Karpas-422 (cell line): ENCODE measurements at regions not wholly inside any gene's neighbourhood (a gene's known extent, or its start where the extent isn't known, plus 50 kb on each side); places are given as distances from the start of the nearest gene placed in this dataset.

Source experiments
- DNase-seq: peaks from one replicate; pipeline ENCODE4 v3.0.0-alpha.2; 2015
- H2AFZ ChIP-seq: fragments of 200-600 bp; sonication (generic); 2 replicates; pipeline ENCODE4 v1.6.1; 2014; ENCODE audit warnings: antibody characterized with exemption, low read length, mixed read lengths
- H3K27ac ChIP-seq: fragments of 200-600 bp; sonication (generic); 2 replicates; pipeline ENCODE4 v1.5.1; 2014; ENCODE audit warnings: mild to moderate bottlenecking, low read length, moderate library complexity
- H3K27me3 ChIP-seq: fragments of 200-600 bp; sonication (generic); 2 replicates; pipeline ENCODE4 v1.6.1; 2014; ENCODE audit warnings: low read length, mixed read lengths
- H3K36me3 ChIP-seq: fragments of 200-600 bp; sonication (generic); 2 replicates; pipeline ENCODE4 v1.6.1; 2014; ENCODE audit warnings: low read length, mixed read lengths; ENCODE audit not compliant: insufficient read depth
- H3K4me1 ChIP-seq: fragments of 200-600 bp; sonication (generic); 2 replicates; pipeline ENCODE4 v1.6.1; 2014; ENCODE audit warnings: mild to moderate bottlenecking, low read length, mixed read lengths
- H3K4me2 ChIP-seq: fragments of 200-600 bp; sonication (generic); 2 replicates; pipeline ENCODE4 v1.6.1; 2014; ENCODE audit warnings: low read length, low read depth, mild to moderate bottlenecking; ENCODE audit not compliant: poor library complexity, severe bottlenecking
- H3K4me3 ChIP-seq: fragments of 200-600 bp; sonication (generic); 2 replicates; pipeline ENCODE4 v1.5.1; 2014; ENCODE audit warnings: mild to moderate bottlenecking, antibody characterized with exemption, low read length, mixed read lengths
- H3K79me2 ChIP-seq: fragments of 200-600 bp; sonication (generic); 2 replicates; pipeline ENCODE4 v1.6.1; 2014; ENCODE audit warnings: mild to moderate bottlenecking, low read length, mixed read lengths
- H3K9ac ChIP-seq: fragments of 200-600 bp; sonication (generic); 2 replicates; pipeline ENCODE4 v1.6.0; 2014; ENCODE audit warnings: low read length
- H3K9me2 ChIP-seq: fragments of 200-600 bp; sonication (generic), shearing (Covaris generic); replicated peaks from 2 replicates; pipeline ENCODE4 v1.6.0; 2014; ENCODE audit warnings: mild to moderate bottlenecking, low read length, moderate library complexity; ENCODE audit not compliant: insufficient read depth
- H3K9me3 ChIP-seq: fragments of 300-700, 200-600 bp; sonication (generic); 2 replicates; pipeline ENCODE4 v1.6.1; 2014; ENCODE audit warnings: low read length, mixed read lengths
- H4K20me1 ChIP-seq: fragments of 200-600 bp; sonication (generic); 2 replicates; pipeline ENCODE4 v1.6.1; 2014; ENCODE audit warnings: mild to moderate bottlenecking, antibody characterized with exemption, low read length, low read depth; ENCODE audit not compliant: insufficient read depth

GRCh38 chr2:220335591-220335915 is 708.1 kb downstream of the SLC4A3 start:
- no peak overlapping the region for H3K27ac ChIP-seq
- no peaks in the 10 kb centered on the region for H4K20me1 ChIP-seq
- no peaks in the 10 kb centered on the region for H3K36me3 ChIP-seq
- no peak overlapping the region for H3K4me2 ChIP-seq
- no peaks in the 10 kb centered on the region for H3K79me2 ChIP-seq
- no peak for DNase-seq
- no peak overlapping the region for H3K4me3 ChIP-seq
- no peaks in the 10 kb centered on the region for H3K4me1 ChIP-seq
- no peaks in the 10 kb centered on the region for H3K9me2 ChIP-seq
- H3K9me3 ChIP-seq, result peaks cover 3% of the 10 kb centered on the region; the same call in 1 of the 2 replicates
- no peak overlapping the region for H2AFZ ChIP-seq
- H3K9ac ChIP-seq, result no peak overlapping the region
- no peaks in the 10 kb centered on the region for H3K27me3 ChIP-seq

- Histone ChIP-seq H3K36me3 (no peaks in the 10 kb centered on the region), H3K9ac (no peak overlapping the region), H3K79me2 (no peaks in the 10 kb centered on the region), H3K4me3 (no peak overlapping the region), H2AFZ (no peak overlapping the region), H3K4me1 (no peaks in the 10 kb centered on the region), H4K20me1 (no peaks in the 10 kb centered on the region), H3K27ac (no peak overlapping the region), H3K9me3 (no peaks in the 10 kb centered on the region), H3K27me3 (no peaks in the 10 kb centered on the region), H3K9me2 (no peaks in the 10 kb centered on the region), H3K4me2 (no peak overlapping the region)
- no peak for DNase-seq
Observed at GRCh38 chr2:220336771-220337170, 709.3 kb downstream of the SLC4A3 start.

GRCh38 chr2:220337611-220338440 is 710.4 kb downstream of the SLC4A3 start:
- H3K27me3 ChIP-seq, result no peaks in the 10 kb centered on the region
- DNase-seq, result no peak
- H3K79me2 ChIP-seq, result no peaks in the 10 kb centered on the region

GRCh38 chr2:220341014-220341413 is 713.6 kb downstream of the SLC4A3 start:
- H4K20me1 ChIP-seq, result no peaks in the 10 kb centered on the region
- DNase-seq, result no peak
- no peak overlapping the region for H2AFZ ChIP-seq
- H3K4me2 ChIP-seq, result no peak overlapping the region
- H3K9ac ChIP-seq, result no peak overlapping the region
- no peaks in the 10 kb centered on the region for H3K4me1 ChIP-seq
- no peaks in the 10 kb centered on the region for H3K36me3 ChIP-seq
- H3K79me2 ChIP-seq, result no peaks in the 10 kb centered on the region
- H3K9me2 ChIP-seq, result 0 out of 2 replicates have a peak, but pooled peaks cover 5% of the 10 kb centered on the region
- H3K4me3 ChIP-seq, result no peak overlapping the region
- no peaks in the 10 kb centered on the region for H3K27me3 ChIP-seq
- no peaks in the 10 kb centered on the region for H3K9me3 ChIP-seq
- no peak overlapping the region for H3K27ac ChIP-seq

More at GRCh38 chr2:220337611-220338440, 710.4 kb downstream of the SLC4A3 start:
- H3K9me2 ChIP-seq, result 0 out of 2 replicates have a peak, but pooled peaks cover 5% of the 10 kb centered on the region
- H3K27ac ChIP-seq, result no peak overlapping the region
- no peak overlapping the region for H3K9ac ChIP-seq
- H3K4me3 ChIP-seq, result no peak overlapping the region
- H2AFZ ChIP-seq, result no peak overlapping the region
- H3K4me1 ChIP-seq, result no peaks in the 10 kb centered on the region
- no peak overlapping the region for H3K4me2 ChIP-seq
- no peaks in the 10 kb centered on the region for H3K36me3 ChIP-seq
- no peaks in the 10 kb centered on the region for H4K20me1 ChIP-seq
- H3K9me3 ChIP-seq, result no peaks in the 10 kb centered on the region

- Histone ChIP-seq H3K9me3 (no peaks in the 10 kb centered on the region), H3K9ac (no peak overlapping the region), H3K9me2 (0 out of 2 replicates have a peak, but pooled peaks cover 5% of the 10 kb centered on the region), H2AFZ (no peak overlapping the region), H3K27ac (no peak overlapping the region), H3K79me2 (no peaks in the 10 kb centered on the region), H3K4me2 (no peak overlapping the region), H3K27me3 (no peaks in the 10 kb centered on the region), H4K20me1 (no peaks in the 10 kb centered on the region), H3K4me3 (no peak overlapping the region), H3K36me3 (no peaks in the 10 kb centered on the region), H3K4me1 (no peaks in the 10 kb centered on the region)
- no peak for DNase-seq
Observed at GRCh38 chr2:220346919-220347318, 719.5 kb downstream of the SLC4A3 start.

- Histone ChIP-seq H3K4me1 (no peaks in the 10 kb centered on the region), H4K20me1 (no peaks in the 10 kb centered on the region), H3K27ac (no peak overlapping the region), H3K4me3 (no peak overlapping the region), H3K79me2 (no peaks in the 10 kb centered on the region), H3K4me2 (no peak overlapping the region), H3K9me3 (no peaks in the 10 kb centered on the region), H3K9ac (no peak overlapping the region), H2AFZ (no peak overlapping the region), H3K9me2 (0 out of 2 replicates have a peak, but pooled peaks cover under 1% of the 10 kb centered on the region), H3K36me3 (no peaks in the 10 kb centered on the region), H3K27me3 (no peaks in the 10 kb centered on the region)
- DNase-seq, result no peak
Observed at GRCh38 chr2:220347626-220348025, 720.2 kb downstream of the SLC4A3 start.

- no peaks in the 10 kb centered on the region for H3K9me2 ChIP-seq
- DNase-seq, result no peak
- no peaks in the 10 kb centered on the region for H3K79me2 ChIP-seq
- H3K4me2 ChIP-seq, result no peak overlapping the region
- no peaks in the 10 kb centered on the region for H4K20me1 ChIP-seq
- H3K9ac ChIP-seq, result no peak overlapping the region
- no peaks in the 10 kb centered on the region for H3K9me3 ChIP-seq
- no peak overlapping the region for H2AFZ ChIP-seq
- H3K4me3 ChIP-seq, result no peak overlapping the region
- no peaks in the 10 kb centered on the region for H3K36me3 ChIP-seq
- H3K4me1 ChIP-seq, result no peaks in the 10 kb centered on the region
- no peaks in the 10 kb centered on the region for H3K27me3 ChIP-seq
- no peak overlapping the region for H3K27ac ChIP-seq
Observed at GRCh38 chr2:220348206-220348605, 720.8 kb downstream of the SLC4A3 start.

GRCh38 chr2:220353897-220354296 is 726.5 kb downstream of the SLC4A3 start:
- H3K27me3 ChIP-seq, result no peaks in the 10 kb centered on the region
- no peak overlapping the region for H3K4me3 ChIP-seq
- no peak overlapping the region for H2AFZ ChIP-seq
- no peak overlapping the region for H3K4me2 ChIP-seq
- no peaks in the 10 kb centered on the region for H4K20me1 ChIP-seq
- H3K79me2 ChIP-seq, result no peaks in the 10 kb centered on the region
- no peak overlapping the region for H3K27ac ChIP-seq
- H3K4me1 ChIP-seq, result no peaks in the 10 kb centered on the region
- no peaks in the 10 kb centered on the region for H3K9me3 ChIP-seq
- no peaks in the 10 kb centered on the region for H3K36me3 ChIP-seq
- DNase-seq, result no peak
- no peaks in the 10 kb centered on the region for H3K9me2 ChIP-seq
- H3K9ac ChIP-seq, result no peak overlapping the region
